Right lobe of liver (tissue), 6 donors: ENCODE measurements at regions not wholly inside any gene's neighbourhood (a gene's known extent, or its start where the extent isn't known, plus 50 kb on each side); places are given as distances from the start of the nearest gene placed in this dataset.

Source experiments
- ATAC-seq, 4 donors: fragments of 200-7000 bp; cut with Tn5 transposase; one replicate each; pipeline ENCODE4 v1.9.1; 2020; ENCODE audit warnings: mild to moderate bottlenecking in 4 of 4, moderate library complexity in 4 of 4
- DNase-seq, 3 donors: peaks; one replicate each; pipeline ENCODE4 v3.0.0-alpha.2; 2020
- H3K27ac ChIP-seq, 3 donors: fragments of 200-600 bp; one replicate each; pipeline ENCODE4 v1.8.0; 2022
- H3K27me3 ChIP-seq, 2 donors: fragments of 200-600 bp; one replicate each; pipeline ENCODE4 v1.8.0; 2022
- H3K36me3 ChIP-seq, 4 donors: fragments of 200-600 bp; sonication (generic) in 1 of 4; one replicate each; pipeline versions ENCODE4 v1.5.1 to v1.8.0; 2017 to 2022; ENCODE audit warnings: control low read depth in 1 of 4
- H3K4me1 ChIP-seq, 4 donors: fragments of 200-600 bp; sonication (generic) in 1 of 4; one replicate each; pipeline versions ENCODE4 v1.5.1 to v1.8.0; 2017 to 2022; ENCODE audit warnings: control low read depth in 1 of 4
- H3K4me3 ChIP-seq, 3 donors: fragments of 200-600 bp; one replicate each; pipeline ENCODE4 v1.8.0; 2022
- H3K9me3 ChIP-seq, 4 donors: fragments of 200-600 bp; sonication (generic) in 1 of 4; one replicate each; pipeline versions ENCODE4 v1.5.1 to v1.8.0; 2017 to 2022; ENCODE audit warnings: control low read depth in 1 of 4
- POLR2A ChIP-seq: fragments of 450-650 bp; IDR thresholded peaks from one replicate; pipeline ENCODE4 v1.6.1; 2017; ENCODE audit warnings: antibody characterized with exemption, mild to moderate bottlenecking
- WGBS: methylation state at CpG from one replicate; pipeline ENCODE4 v1.1.6; 2018; ENCODE audit warnings: low coverage, low lambda C conversion rate; ENCODE audit not compliant: insufficient coverage; ENCODE audit errors: missing lambda C conversion rate; 5-methylcytosine and 5-hydroxymethylcytosine counted together
- intact Hi-C, 2 donors: fragments of 100-400 bp; cut with DNase I; formaldehyde crosslinking; loops; one replicate each; pipeline versions ENCODE4 v1.11.2 to v1.14.1; 2022
- TF ChIP-seq, protein P1 (sequence below), 4 donors: fragments of 200-600 bp in 3 of 4; fragments of 450-650 bp in 1 of 4; IDR thresholded peaks; one replicate each; pipeline versions ENCODE4 v1.5.1 to v1.8.0; 2016 to 2022; ENCODE audit warnings: antibody characterized with exemption in 4 of 4, mild to moderate bottlenecking in 2 of 4
- donor health status: DM: no; HTN: yes; CAD: no.
- donor health status: DM: no; HTN: no; CAD: no.
- donor health status: DM: no; HTN: no; CAD: no.
- donor health status: DM: no; HTN: yes; CAD: no.
- donor health status: DM: no; HTN: yes; CAD: no.

DNA sequence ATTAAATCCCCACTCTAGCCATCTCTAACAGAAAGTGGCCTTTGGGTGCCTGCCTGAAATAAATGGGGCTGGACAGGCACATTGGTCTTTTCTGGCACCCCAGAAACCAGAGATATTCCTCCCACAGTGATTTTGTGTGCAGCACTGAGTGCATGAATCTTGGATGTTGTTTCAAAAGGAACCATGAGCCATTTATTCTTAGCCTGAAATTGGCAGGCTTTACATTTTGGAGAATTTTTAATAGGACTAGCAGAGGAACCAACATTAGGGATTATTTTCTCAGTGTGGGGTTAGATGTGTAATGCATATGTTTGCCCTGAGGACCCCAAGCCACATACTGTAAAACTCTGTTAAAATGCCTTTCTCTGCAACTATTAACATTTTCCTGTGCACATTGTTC is 451.3 kb downstream of the NFIB start:
- H3K27ac ChIP-seq: no peak overlapping the region
- DNase-seq (no peak), ATAC-seq (no peak)
- no peak overlapping the region for H3K4me3 ChIP-seq
- no peaks in the 10 kb centered on the region for H3K9me3 ChIP-seq
- no peaks in the 10 kb centered on the region for H3K4me1 ChIP-seq
- H3K27me3 ChIP-seq: no peaks in the 10 kb centered on the region
- H3K36me3 ChIP-seq: no peaks in the 10 kb centered on the region
- no peak for TF ChIP-seq POLR2A
- TF ChIP-seq, protein P1, sequence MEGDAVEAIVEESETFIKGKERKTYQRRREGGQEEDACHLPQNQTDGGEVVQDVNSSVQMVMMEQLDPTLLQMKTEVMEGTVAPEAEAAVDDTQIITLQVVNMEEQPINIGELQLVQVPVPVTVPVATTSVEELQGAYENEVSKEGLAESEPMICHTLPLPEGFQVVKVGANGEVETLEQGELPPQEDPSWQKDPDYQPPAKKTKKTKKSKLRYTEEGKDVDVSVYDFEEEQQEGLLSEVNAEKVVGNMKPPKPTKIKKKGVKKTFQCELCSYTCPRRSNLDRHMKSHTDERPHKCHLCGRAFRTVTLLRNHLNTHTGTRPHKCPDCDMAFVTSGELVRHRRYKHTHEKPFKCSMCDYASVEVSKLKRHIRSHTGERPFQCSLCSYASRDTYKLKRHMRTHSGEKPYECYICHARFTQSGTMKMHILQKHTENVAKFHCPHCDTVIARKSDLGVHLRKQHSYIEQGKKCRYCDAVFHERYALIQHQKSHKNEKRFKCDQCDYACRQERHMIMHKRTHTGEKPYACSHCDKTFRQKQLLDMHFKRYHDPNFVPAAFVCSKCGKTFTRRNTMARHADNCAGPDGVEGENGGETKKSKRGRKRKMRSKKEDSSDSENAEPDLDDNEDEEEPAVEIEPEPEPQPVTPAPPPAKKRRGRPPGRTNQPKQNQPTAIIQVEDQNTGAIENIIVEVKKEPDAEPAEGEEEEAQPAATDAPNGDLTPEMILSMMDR (IDR thresholded peaks at IDR 0.05): no peak
- intact Hi-C loops: no loop called here

DNA sequence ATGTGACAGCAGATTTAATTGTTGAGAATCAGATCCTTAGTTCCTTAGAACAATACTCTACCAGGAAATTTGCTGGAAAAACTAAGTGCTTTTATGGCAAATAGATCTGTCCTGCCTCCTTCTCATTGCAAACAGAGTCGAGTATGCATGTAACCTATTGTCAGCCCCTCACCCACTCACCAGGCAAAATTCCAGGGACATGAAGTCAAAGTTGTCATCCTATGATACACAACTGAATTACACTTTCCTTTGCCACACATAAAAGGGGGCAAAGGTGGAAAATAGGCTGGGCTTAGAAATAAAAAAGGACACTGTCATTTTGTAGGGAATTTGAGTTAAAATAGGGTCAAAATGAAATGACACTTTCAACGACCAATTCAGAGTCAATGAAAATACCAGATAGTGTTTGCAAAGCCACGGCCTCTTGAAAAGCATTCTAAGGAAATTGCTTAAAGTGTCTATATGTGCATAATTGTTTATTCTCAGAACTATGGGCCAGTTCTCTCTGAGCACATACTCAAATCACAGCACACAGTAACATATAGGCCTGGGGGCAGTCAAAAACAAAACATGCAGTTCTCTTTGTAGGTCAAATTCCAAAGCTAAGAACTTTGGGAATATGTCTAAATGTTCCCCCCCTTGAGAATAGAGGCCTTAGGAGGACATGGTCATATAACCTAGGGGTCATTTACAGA is 452.8 kb downstream of the NFIB start:
- no peak for ATAC-seq
- Histone ChIP-seq H3K9me3 (no peaks in the 10 kb centered on the region), H3K4me1 (no peaks in the 10 kb centered on the region), H3K4me3 (no peak overlapping the region), H3K27me3 (no peaks in the 10 kb centered on the region), H3K27ac (no peak overlapping the region), H3K36me3 (no peaks in the 10 kb centered on the region)
- DNase-seq: no peak
- TF ChIP-seq, protein P1 (IDR thresholded peaks at IDR 0.05): no peak
- TF ChIP-seq POLR2A: no peak
- intact Hi-C loops: no loop called here
- WGBS: 57% methylated on average over 3 of the region's 3 CpGs

DNA sequence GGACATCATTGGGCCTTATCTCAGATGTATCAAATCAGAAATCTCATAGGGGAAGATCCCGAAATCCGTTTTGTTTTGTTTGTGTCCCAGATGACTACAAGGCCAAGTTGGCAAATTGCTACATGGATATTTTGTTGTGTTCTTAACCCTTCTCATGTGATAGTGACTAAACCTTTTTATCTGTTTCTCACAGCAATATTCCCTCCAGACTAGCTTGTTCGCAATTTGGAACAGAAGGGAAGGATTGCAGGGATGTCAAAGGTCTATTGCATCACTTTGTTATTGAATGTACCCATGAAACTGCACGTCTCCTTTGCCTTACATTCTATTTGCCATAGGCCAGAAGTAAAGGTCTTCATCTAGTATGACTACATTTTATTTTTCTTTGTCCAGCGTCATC is 453.9 kb downstream of the NFIB start:
- Histone ChIP-seq H3K4me1 (no peaks in the 10 kb centered on the region), H3K4me3 (no peak overlapping the region), H3K27ac (no peak overlapping the region), H3K36me3 (no peaks in the 10 kb centered on the region), H3K27me3 (no peaks in the 10 kb centered on the region), H3K9me3 (no peaks in the 10 kb centered on the region)
- 51% methylated on average over 5 of the region's 5 CpGs for WGBS
- DNase-seq (no peak), ATAC-seq (no peak)
- intact Hi-C loops: no loop called here
- TF ChIP-seq POLR2A: no peak
- TF ChIP-seq, protein P1 (IDR thresholded peaks at IDR 0.05): no peak

DNA sequence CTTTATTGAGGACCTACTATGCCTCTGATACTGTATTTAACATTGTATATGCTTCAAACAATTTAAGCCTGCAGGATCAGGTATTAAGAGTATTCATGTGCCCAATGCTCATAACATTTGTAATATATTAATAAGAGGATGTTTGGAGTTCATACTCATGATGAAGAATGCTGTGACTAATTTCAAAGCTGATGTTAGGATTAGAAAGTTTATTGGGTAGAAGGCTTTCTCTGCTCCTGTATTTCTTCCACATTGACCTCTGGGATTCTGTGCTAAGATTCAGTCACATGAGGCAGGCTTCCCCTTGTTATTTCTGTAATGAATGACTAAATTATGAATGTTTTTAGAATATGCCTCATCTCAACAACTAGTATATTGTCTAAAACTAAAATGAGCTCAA is 456.4 kb downstream of the NFIB start:
- H3K36me3 ChIP-seq: no peaks in the 10 kb centered on the region
- no peak for ATAC-seq
- intact Hi-C loops: no loop called here
- DNase-seq: no peak
- no peaks in the 10 kb centered on the region for H3K4me1 ChIP-seq
- H3K4me3 ChIP-seq: no peak overlapping the region
- TF ChIP-seq, protein P1 (IDR thresholded peaks at IDR 0.05): no peak
- TF ChIP-seq POLR2A: no peak
- H3K9me3 ChIP-seq: no peaks in the 10 kb centered on the region
- H3K27me3 ChIP-seq: no peaks in the 10 kb centered on the region
- H3K27ac ChIP-seq: no peak overlapping the region

DNA sequence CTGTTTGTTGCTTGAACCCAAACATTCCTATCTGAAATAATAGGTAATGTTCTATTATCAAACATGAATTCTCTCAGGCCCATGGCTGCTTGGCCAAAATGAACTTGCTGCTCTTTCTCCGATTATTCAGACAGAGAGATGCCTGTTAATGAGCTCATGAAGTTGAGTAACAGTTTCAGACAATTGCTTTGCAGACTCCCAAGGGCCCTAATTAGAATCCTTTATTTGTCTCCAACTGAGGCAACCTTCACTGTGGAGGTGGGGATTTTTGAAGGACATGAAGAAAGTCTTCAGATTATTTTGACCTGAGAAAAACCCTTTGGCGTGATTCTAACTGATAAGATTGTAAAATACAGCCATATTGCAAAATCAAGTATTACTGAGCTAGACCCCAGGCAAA is 466.7 kb downstream of the NFIB start:
- intact Hi-C loops: no loop called here
- Histone ChIP-seq H3K4me1 (no peaks in the 10 kb centered on the region), H3K4me3 (no peak overlapping the region), H3K27ac (no peak overlapping the region), H3K27me3 (no peaks in the 10 kb centered on the region), H3K9me3 (no peaks in the 10 kb centered on the region), H3K36me3 (no peaks in the 10 kb centered on the region)
- DNase-seq: no peak
- 37% methylated on average over 2 of the region's 2 CpGs for WGBS
- no peak for ATAC-seq
- TF ChIP-seq, protein P1 (IDR thresholded peaks at IDR 0.05): no peak
- no peak for TF ChIP-seq POLR2A
